ENCODE measurements at regions not wholly inside any gene's neighbourhood (a gene's known extent, or its start where the extent isn't known, plus 50 kb on each side); places are given as distances from the start of the nearest gene placed in this dataset.

GRCh38 chr7:63054191-63054661 lies 944.4 kb upstream of the ZNF722 start:
- no peak for TF ChIP-seq NANOG (IDR thresholded peaks at IDR 0.05; ENCODE audit: borderline replicate concordance)
- TF ChIP-seq ZNF462 (CRISPR knock-in tag; IDR thresholded peaks at IDR 0.05), result no peak
- no peak for TF ChIP-seq ZNF331 (CRISPR knock-in tag; IDR thresholded peaks at IDR 0.05; ENCODE audit: low read depth)
- TF ChIP-seq REST (IDR thresholded peaks at IDR 0.05; ENCODE audit: unreplicated experiment), result no peak
- no peak for TF ChIP-seq EZH2phosphoT487 (IDR thresholded peaks at IDR 0.05; ENCODE audit: unreplicated experiment)
- TF ChIP-seq CTCF (conservative IDR thresholded peaks at IDR 0.05; ENCODE audit: low read depth in 2 of 2), result no peak
- TF ChIP-seq STAT1 (IDR thresholded peaks at IDR 0.05; ENCODE audit: unreplicated experiment), result no peak
- no peak for TF ChIP-seq POLR2AphosphoS5 (IDR thresholded peaks at IDR 0.05; ENCODE audit: low read depth)
- no peak for TF ChIP-seq CREB1 (CRISPR knock-in tag; IDR thresholded peaks at IDR 0.05; ENCODE audit: low read depth)
- TF ChIP-seq ZNF114 (CRISPR knock-in tag; IDR thresholded peaks at IDR 0.05), result no peak
- no peak for TF ChIP-seq JUNB (IDR thresholded peaks at IDR 0.05; ENCODE audit: unreplicated experiment)
- no peak for TF ChIP-seq EZH2 (IDR thresholded peaks at IDR 0.05; ENCODE audit: low read depth, unreplicated experiment)

More at GRCh38 chr7:63054191-63054661, 944.4 kb upstream of the ZNF722 start:
- Histone ChIP-seq H3K79me2 (replicated peaks; ENCODE audit: insufficient read depth) (no peaks in the 10 kb centered on the region), H3K36me3 (ENCODE audit: insufficient read depth) (no peaks in the 10 kb centered on the region), H3K27ac (ENCODE audit: low read depth) (no peak overlapping the region), H3K4me3 (no peak overlapping the region), H3F3A (replicated peaks; ENCODE audit: low read depth) (no peaks in the 10 kb centered on the region), H3K27me3 (ENCODE audit: insufficient read depth) (no peaks in the 10 kb centered on the region), H3K4me1 (ENCODE audit: insufficient read depth) (no peaks in the 10 kb centered on the region), H4K20me1 (replicated peaks; ENCODE audit: insufficient read depth) (no peaks in the 10 kb centered on the region), H2AFZ (no peak overlapping the region), H3K4me2 (no peak overlapping the region), H3K9me2 (ENCODE audit: insufficient read depth) (no peaks in the 10 kb centered on the region)
- H3K4me3 Mint-ChIP-seq, result no peak overlapping the region
- H3K36me3 Mint-ChIP-seq (ENCODE audit: low read depth), result peaks cover 33% of the 10 kb centered on the region
- DNase-seq (ENCODE audit: low spot score) (no peak), ATAC-seq (no peak)
- no peak overlapping the region for H3K27ac Mint-ChIP-seq
- H3K4me1 Mint-ChIP-seq, result no peaks in the 10 kb centered on the region
- peaks cover 72% of the 10 kb centered on the region for H3K9me3 Mint-ChIP-seq
- H3K27me3 Mint-ChIP-seq (ENCODE audit: insufficient read depth, low read depth, poor library complexity), result peaks cover 4% of the 10 kb centered on the region
